ENCODE measurements at regions not wholly inside any gene's neighbourhood (a gene's known extent, or its start where the extent isn't known, plus 50 kb on each side); places are given as distances from the start of the nearest gene placed in this dataset.

DNA sequence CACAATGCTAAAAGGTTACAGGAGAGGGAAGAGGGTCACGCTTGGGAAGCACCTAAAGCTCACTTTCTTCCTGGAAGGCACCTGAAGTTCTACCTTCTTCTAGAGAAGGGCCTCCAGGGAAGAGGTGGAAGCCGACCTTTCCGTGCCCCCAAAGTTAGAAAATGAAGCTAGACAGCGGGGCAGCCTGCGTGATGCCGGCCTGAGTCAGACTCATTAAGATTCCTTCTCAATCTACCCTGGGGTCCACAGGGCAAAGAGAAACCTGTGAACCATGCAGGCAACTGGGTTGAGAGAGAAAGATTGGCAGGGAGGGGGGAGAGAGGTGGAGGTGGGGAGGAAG is 54.8 kb upstream of the CCDC167 start:
- TF ChIP-seq POLR2A (IDR thresholded peaks at IDR 0.05; ENCODE audit: low read length) (no peak), GATA1 (IDR thresholded peaks at IDR 0.05; ENCODE audit: low read depth, low read length) (no peak)
